Dermis microvascular lymphatic vessel endothelial cell (primary cell): ENCODE measurements at regions not wholly inside any gene's neighbourhood (a gene's known extent, or its start where the extent isn't known, plus 50 kb on each side); places are given as distances from the start of the nearest gene placed in this dataset.

Experiments
- DNase-seq, 2 donors: peaks; one replicate each; pipeline versions ENCODE4 v3.0.0 to v3.0.0-alpha.2; 2010; ENCODE audit warnings: low read depth in 2 of 2

- no peak for DNase-seq
These were observed 89.6 kb upstream of the RAP2B start for GRCh38 chr3:153072382-153072781.

- no peak for DNase-seq
These were observed 89.2 kb upstream of the RAP2B start for GRCh38 chr3:153072856-153073255.

- no peak for DNase-seq
These were observed 88.4 kb upstream of the RAP2B start for GRCh38 chr3:153073636-153074035.

- no peak for DNase-seq
These were observed 83.2 kb upstream of the RAP2B start for GRCh38 chr3:153078826-153079225.

- DNase-seq: no peak
These were observed 82.6 kb upstream of the RAP2B start for GRCh38 chr3:153079386-153079785.

- DNase-seq: no peak
These were observed 81.2 kb upstream of the RAP2B start for GRCh38 chr3:153080778-153081240.

GRCh38 chr3:153084431-153084830 is 77.6 kb upstream of the RAP2B start:
- DNase-seq: peak in 1 of 2 donors; percentile 34

- no peak for DNase-seq
These were observed 74.1 kb upstream of the RAP2B start for GRCh38 chr3:153087595-153088566.

- no peak for DNase-seq
These were observed 72.4 kb upstream of the RAP2B start for GRCh38 chr3:153089620-153090019.

GRCh38 chr3:153090973-153091372 is 71.1 kb upstream of the RAP2B start:
- no peak for DNase-seq

- no peak for DNase-seq
These were observed 68.4 kb upstream of the RAP2B start for GRCh38 chr3:153093629-153094028.

GRCh38 chr3:153094386-153094785 is 67.6 kb upstream of the RAP2B start:
- no peak for DNase-seq

GRCh38 chr3:153095441-153095840 is 66.6 kb upstream of the RAP2B start:
- DNase-seq: no peak

- DNase-seq: peak in 1 of 2 donors; percentile 3
These were observed 65.3 kb upstream of the RAP2B start for GRCh38 chr3:153096731-153097131.

GRCh38 chr3:153097213-153097612 is 64.8 kb upstream of the RAP2B start:
- no peak for DNase-seq

- no peak for DNase-seq
These were observed 62.9 kb upstream of the RAP2B start for GRCh38 chr3:153099131-153099530.

GRCh38 chr3:153103406-153103945 is 58.5 kb upstream of the RAP2B start:
- DNase-seq: peak in 1 of 2 donors; percentile 1

GRCh38 chr3:153110041-153110440 is 52.0 kb upstream of the RAP2B start:
- no peak for DNase-seq

GRCh38 chr3:153111016-153111415 is 51.0 kb upstream of the RAP2B start:
- DNase-seq: no peak
